Astrocyte of the spinal cord (primary cell): ENCODE measurements at regions not wholly inside any gene's neighbourhood (a gene's known extent, or its start where the extent isn't known, plus 50 kb on each side); places are given as distances from the start of the nearest gene placed in this dataset.

ENCODE experiments used
- DNase-seq: peaks from one replicate; pipeline ENCODE4 v3.0.0; 2011; ENCODE audit warnings: low read depth, low spot score
- H3K4me3 ChIP-seq: 2 replicates; pipeline ENCODE4 v1.5.1; 2011; ENCODE audit warnings: low read depth, mild to moderate bottlenecking, low read length, moderate library complexity
- CTCF ChIP-seq: IDR thresholded peaks from 2 replicates; pipeline ENCODE4 v1.5.1; 2012; ENCODE audit warnings: low read depth, mild to moderate bottlenecking, low read length, inconsistent platforms
- in situ Hi-C: cut with HindIII; loops from 2 replicates; pipeline ENCODE4 v1.10.0; 2017; ENCODE audit warnings: low sequenced_read_pairs

- no peak overlapping the region for H3K4me3 ChIP-seq
- TF ChIP-seq CTCF = no peak
- in situ Hi-C loops = no loop called here
- DNase-seq = no peak
These were observed 130.8 kb upstream of the C14orf180 start for GRCh38 chr14:104448721-104449120.

DNA sequence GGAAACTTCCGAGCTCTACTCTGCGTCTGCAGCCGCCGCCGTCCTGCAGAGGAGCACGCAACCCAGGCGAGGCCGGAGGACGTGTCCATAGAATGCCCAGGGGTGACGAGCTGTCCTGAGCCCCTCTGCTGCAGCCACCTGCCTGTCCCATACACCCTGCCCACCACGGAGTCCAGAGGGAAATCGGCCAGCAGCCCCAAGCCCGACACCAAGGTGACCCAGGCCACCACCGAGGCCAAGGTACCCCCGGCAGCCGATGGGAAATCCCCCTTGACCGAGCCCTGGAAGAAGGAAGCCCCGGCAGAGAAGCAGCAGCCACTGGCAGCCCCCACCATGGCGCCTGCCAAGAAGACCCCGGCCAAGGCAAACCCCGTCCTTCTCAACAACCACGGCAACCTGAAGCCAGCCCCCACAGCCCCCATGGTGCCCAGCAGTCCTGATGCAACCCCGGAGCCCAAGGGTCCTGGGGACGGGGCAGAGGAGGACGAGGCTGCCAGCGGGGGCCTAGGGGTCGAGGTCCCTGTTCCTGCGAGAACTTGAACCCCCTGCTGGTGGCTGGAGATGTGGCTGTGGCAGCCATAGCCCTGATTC lies 128.7 kb upstream of the C14orf180 start:
- no peak overlapping the region for H3K4me3 ChIP-seq
- DNase-seq = no peak
- in situ Hi-C loops = no loop called here
- no peak for TF ChIP-seq CTCF

DNA sequence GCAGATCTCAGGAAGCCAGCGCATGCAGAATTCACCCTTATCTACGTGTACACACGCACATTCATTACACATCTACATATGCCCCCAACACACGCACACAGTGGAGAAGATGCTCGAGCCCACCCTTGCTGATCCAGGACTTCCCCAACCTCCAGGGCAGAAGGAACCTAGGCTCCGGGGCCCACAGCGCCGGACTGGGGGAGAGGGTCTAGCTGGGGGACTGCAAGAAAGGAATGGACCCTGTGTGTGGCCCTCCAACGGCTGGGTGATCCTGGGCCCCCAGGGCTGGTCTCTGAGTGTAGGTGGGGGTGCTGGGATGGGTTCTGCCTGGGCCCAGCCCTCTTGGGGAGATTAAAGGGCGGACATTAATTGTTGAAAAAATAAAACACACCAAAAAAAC lies 128.1 kb upstream of the C14orf180 start:
- in situ Hi-C loops = no loop called here
- no peak for TF ChIP-seq CTCF
- no peak for DNase-seq
- H3K4me3 ChIP-seq = no peak overlapping the region

GRCh38 chr14:104458845-104459244 lies 120.7 kb upstream of the C14orf180 start:
- in situ Hi-C loops = no loop called here
- H3K4me3 ChIP-seq = no peak overlapping the region
- no peak for DNase-seq
- no peak for TF ChIP-seq CTCF

DNA sequence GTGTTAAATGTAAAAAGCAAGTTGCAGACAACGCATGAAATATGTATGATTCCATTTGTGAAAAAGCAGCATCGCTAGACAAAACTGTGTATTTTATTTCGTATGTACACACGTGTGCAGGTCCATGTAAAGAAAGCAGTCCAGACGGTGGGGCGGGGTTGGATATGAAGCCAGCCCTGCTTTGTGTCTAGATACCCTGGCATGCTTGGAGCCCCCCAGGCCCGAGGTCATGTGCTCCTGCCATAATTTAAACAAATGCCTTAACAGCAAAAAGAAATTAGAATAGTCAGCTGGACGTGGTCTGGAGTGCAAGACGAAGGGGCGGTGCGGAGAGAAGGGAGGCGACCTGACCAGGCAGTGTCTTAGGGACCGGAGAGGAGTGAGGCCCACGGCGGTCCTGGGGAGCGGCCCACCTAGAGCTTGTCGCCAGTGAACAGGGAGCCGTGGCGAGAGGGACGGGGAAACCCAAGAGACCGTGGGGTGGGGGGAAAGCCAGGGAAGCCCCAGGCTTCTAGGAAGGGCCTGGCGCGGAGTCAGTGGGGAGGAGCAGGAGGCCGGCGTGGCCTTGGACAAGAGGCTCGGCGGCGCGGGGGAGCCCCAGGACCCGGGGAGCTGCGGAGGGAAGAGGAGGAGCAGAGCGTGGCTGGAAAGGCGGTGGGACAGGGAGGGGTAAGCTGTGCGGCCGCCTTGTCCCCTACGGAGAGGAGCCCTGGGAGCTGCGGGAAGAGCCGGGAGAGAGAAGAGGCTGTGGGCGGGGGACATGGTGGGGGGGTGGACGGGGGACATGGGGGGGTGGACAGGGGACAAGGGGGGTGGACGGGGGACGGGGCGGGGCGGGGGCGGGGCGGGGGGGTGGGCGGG lies 118.5 kb upstream of the C14orf180 start:
- DNase-seq = no peak
- TF ChIP-seq CTCF = no peak
- in situ Hi-C loops = no loop called here

GRCh38 chr14:104461676-104462449 lies 117.7 kb upstream of the C14orf180 start:
- no peak for TF ChIP-seq CTCF
- in situ Hi-C loops = no loop called here
- no peak overlapping the region for H3K4me3 ChIP-seq
- DNase-seq = no peak

More for the DNA sequence above, 118.5 kb upstream of the C14orf180 start:
- H3K4me3 ChIP-seq = no peak overlapping the region
